K562 (cell line): ENCODE measurements at regions not wholly inside any gene's neighbourhood (a gene's known extent, or its start where the extent isn't known, plus 50 kb on each side); places are given as distances from the start of the nearest gene placed in this dataset.
A peak's percentile ranks its signal among the peaks of the same experiment; 100 is the strongest.

Experiments
- ATF3 ChIP-seq, 2 experiments: fragments of 450-650 bp in 1 of 2; sonication (generic) in 1 of 2; formaldehyde crosslinking in 1 of 2; IDR thresholded peaks in 1 of 2; conservative IDR thresholded peaks in 1 of 2; 2 replicates each; pipeline versions ENCODE4 v1.6.1 to v1.8.1; 2016 to 2023; ENCODE audit warnings: mild to moderate bottlenecking in 2 of 2, moderate library complexity in 2 of 2, inconsistent platforms in 1 of 2, missing genetic modification reagents in 1 of 2
- BDP1 ChIP-seq: IDR thresholded peaks from 3 replicates; pipeline ENCODE4 v1.6.1; 2011; ENCODE audit not compliant: insufficient read length, insufficient read depth
- BRD9 ChIP-seq: fragments of 450-650 bp; IDR thresholded peaks from 2 replicates; pipeline ENCODE4 v1.6.1; 2018; ENCODE audit warnings: low read depth; ENCODE audit not compliant: partially characterized antibody
- ETV5 ChIP-seq: sonication (generic); formaldehyde crosslinking; IDR thresholded peaks from 2 replicates; pipeline ENCODE4 v1.4.0; 2020; ENCODE audit warnings: low read depth, mild to moderate bottlenecking, missing genetic modification reagents
- FOSL1 ChIP-seq: fragments of 200-800 bp; sonication (Bioruptor generic); conservative IDR thresholded peaks from 2 replicates; pipeline ENCODE4 v1.6.1; 2016; ENCODE audit warnings: missing genetic modification characterization, missing compliant biosample characterization
- HDAC6 ChIP-seq: IDR thresholded peaks from 2 replicates; pipeline ENCODE4 v1.6.1; 2012; ENCODE audit warnings: low read depth, mild to moderate bottlenecking, control low read depth, inconsistent platforms, low read length, moderate library complexity
- KDM5B ChIP-seq: fragments of 200-600 bp; sonication (generic); IDR thresholded peaks from 2 replicates; pipeline ENCODE4 v1.6.1; 2012; ENCODE audit warnings: low read depth, mild to moderate bottlenecking, moderate library complexity, low read length, control low read depth, inconsistent platforms; ENCODE audit not compliant: insufficient replicate concordance
- MEIS2 ChIP-seq: fragments of 450-650 bp; IDR thresholded peaks from 2 replicates; pipeline ENCODE4 v1.6.1; 2014; ENCODE audit warnings: mild to moderate bottlenecking; ENCODE audit not compliant: partially characterized antibody
- MIER1 ChIP-seq: fragments of 450-650 bp; IDR thresholded peaks from 2 replicates; pipeline ENCODE4 v1.6.1; 2016; ENCODE audit warnings: antibody characterized with exemption, mild to moderate bottlenecking, low read depth
- SIN3A ChIP-seq, 2 experiments: fragments of 150-350 bp in 1 of 2; IDR thresholded peaks; 2 replicates each; pipeline ENCODE4 v1.6.1; 2011 to 2016; ENCODE audit warnings: borderline replicate concordance in 2 of 2, low read depth in 2 of 2, low read length in 2 of 2, mild to moderate bottlenecking in 2 of 2, moderate library complexity in 2 of 2; ENCODE audit not compliant: control insufficient read depth in 1 of 2
- SMC3 ChIP-seq: conservative IDR thresholded peaks from 2 replicates; pipeline ENCODE4 v1.6.1; 2011; ENCODE audit warnings: low read depth, low read length, improper control_type of control experiment; ENCODE audit not compliant: insufficient read depth
- STAT5B ChIP-seq: fragments of 250-450 bp; sonication (Bioruptor Pico); IDR thresholded peaks from 2 replicates; pipeline ENCODE4 v1.8.0; 2021; ENCODE audit warnings: mild to moderate bottlenecking, inconsistent platforms
- TEAD1 ChIP-seq, 2 experiments: fragments of 450-650 bp in 1 of 2; sonication (generic) in 1 of 2; formaldehyde crosslinking; IDR thresholded peaks; 2 replicates each; pipeline versions ENCODE4 v1.4.0 to v1.8.0; 2020 to 2022; ENCODE audit warnings: mild to moderate bottlenecking in 2 of 2, missing genetic modification reagents in 1 of 2
- WHSC1 ChIP-seq: IDR thresholded peaks from one replicate; pipeline ENCODE4 v1.6.1; 2012; ENCODE audit warnings: low read length, control low read depth, inconsistent platforms
- XRCC3 ChIP-seq: fragments of 450-650 bp; IDR thresholded peaks from 2 replicates; pipeline ENCODE4 v1.6.1; 2017; ENCODE audit warnings: mild to moderate bottlenecking, moderate library complexity
- ZNF174 ChIP-seq: fragments of 250-450 bp; sonication (Bioruptor Pico); IDR thresholded peaks from 2 replicates; pipeline ENCODE4 v1.4.0; 2020; ENCODE audit warnings: mild to moderate bottlenecking
- ZNF280A ChIP-seq: fragments of 450-650 bp; IDR thresholded peaks from 2 replicates; pipeline ENCODE4 v1.6.1; 2018; ENCODE audit warnings: mild to moderate bottlenecking, low read depth; ENCODE audit not compliant: partially characterized antibody
- ZNF444 ChIP-seq: fragments of 250-450 bp; sonication (Bioruptor Pico); IDR thresholded peaks from 2 replicates; pipeline ENCODE4 v1.4.0; 2020; ENCODE audit warnings: mild to moderate bottlenecking, moderate library complexity
- ZNF445 ChIP-seq: fragments of 250-450 bp; sonication (Bioruptor Pico); IDR thresholded peaks from 2 replicates; pipeline ENCODE4 v1.4.0; 2020; ENCODE audit warnings: low read depth, mild to moderate bottlenecking, moderate library complexity
- ZNF507 ChIP-seq: conservative IDR thresholded peaks from 2 replicates; pipeline ENCODE4 v1.6.1; 2017; ENCODE audit warnings: missing genetic modification characterization, missing compliant biosample characterization
- ZNF79 ChIP-seq: fragments of 250-450 bp; sonication (Bioruptor Pico); IDR thresholded peaks from 2 replicates; pipeline ENCODE4 v1.4.0; 2020; ENCODE audit warnings: low read depth, mild to moderate bottlenecking, moderate library complexity
- TF ChIP-seq, protein P1 (sequence below): sonication (generic); formaldehyde crosslinking; IDR thresholded peaks from 2 replicates; pipeline ENCODE4 v1.8.0; 2022; ENCODE audit warnings: mild to moderate bottlenecking, missing genetic modification reagents
- TF ChIP-seq, protein P2 (sequence below): IDR thresholded peaks from 2 replicates; pipeline ENCODE4 v1.6.1; 2011; ENCODE audit warnings: borderline replicate concordance, low read depth, mild to moderate bottlenecking, moderate library complexity, low read length; ENCODE audit not compliant: insufficient read depth, poor library complexity, severe bottlenecking

DNA sequence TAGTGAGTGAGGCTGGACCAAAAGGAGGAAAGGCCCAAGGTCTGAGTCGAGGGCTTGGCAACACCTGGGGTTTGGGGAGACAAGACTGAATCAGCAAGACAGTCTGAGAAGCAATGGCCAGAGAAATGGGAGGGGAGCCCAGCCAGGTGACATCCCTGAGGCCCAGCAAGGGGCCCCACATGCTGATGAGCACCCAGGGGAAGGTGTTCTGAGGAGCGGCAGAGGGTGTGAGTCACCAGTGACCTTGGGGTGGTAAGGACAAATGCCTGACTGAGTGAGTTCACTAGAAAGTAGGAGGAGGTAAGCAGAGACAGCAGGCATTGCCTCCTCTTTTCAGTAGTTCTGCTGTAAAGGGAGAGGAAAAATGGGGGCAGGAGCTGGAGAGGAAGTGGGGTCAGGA is 192.4 kb upstream of the GALNT2 start (continued):
- TF ChIP-seq XRCC3: no peak
- no peak for TF ChIP-seq BRD9
- TF ChIP-seq, protein P1, sequence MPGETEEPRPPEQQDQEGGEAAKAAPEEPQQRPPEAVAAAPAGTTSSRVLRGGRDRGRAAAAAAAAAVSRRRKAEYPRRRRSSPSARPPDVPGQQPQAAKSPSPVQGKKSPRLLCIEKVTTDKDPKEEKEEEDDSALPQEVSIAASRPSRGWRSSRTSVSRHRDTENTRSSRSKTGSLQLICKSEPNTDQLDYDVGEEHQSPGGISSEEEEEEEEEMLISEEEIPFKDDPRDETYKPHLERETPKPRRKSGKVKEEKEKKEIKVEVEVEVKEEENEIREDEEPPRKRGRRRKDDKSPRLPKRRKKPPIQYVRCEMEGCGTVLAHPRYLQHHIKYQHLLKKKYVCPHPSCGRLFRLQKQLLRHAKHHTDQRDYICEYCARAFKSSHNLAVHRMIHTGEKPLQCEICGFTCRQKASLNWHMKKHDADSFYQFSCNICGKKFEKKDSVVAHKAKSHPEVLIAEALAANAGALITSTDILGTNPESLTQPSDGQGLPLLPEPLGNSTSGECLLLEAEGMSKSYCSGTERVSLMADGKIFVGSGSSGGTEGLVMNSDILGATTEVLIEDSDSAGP (CRISPR knock-in tag): no peak
- TF ChIP-seq HDAC6: no peak
- TF ChIP-seq, protein P2, sequence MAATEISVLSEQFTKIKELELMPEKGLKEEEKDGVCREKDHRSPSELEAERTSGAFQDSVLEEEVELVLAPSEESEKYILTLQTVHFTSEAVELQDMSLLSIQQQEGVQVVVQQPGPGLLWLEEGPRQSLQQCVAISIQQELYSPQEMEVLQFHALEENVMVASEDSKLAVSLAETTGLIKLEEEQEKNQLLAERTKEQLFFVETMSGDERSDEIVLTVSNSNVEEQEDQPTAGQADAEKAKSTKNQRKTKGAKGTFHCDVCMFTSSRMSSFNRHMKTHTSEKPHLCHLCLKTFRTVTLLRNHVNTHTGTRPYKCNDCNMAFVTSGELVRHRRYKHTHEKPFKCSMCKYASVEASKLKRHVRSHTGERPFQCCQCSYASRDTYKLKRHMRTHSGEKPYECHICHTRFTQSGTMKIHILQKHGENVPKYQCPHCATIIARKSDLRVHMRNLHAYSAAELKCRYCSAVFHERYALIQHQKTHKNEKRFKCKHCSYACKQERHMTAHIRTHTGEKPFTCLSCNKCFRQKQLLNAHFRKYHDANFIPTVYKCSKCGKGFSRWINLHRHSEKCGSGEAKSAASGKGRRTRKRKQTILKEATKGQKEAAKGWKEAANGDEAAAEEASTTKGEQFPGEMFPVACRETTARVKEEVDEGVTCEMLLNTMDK: no peak
- TF ChIP-seq ATF3 (IDR thresholded peaks at IDR 0.05): peak; percentile 49
- TF ChIP-seq ATF3 (CRISPR knock-in tag; conservative IDR thresholded peaks at IDR 0.05): no peak
- 0 out of 2 replicates have a peak, but pooled peaks have one; percentile 23 for TF ChIP-seq FOSL1 (tag)
- no peak for TF ChIP-seq TEAD1 (CRISPR knock-in tag; IDR thresholded peaks at IDR 0.05)
- TF ChIP-seq KDM5B: no peak
- no peak for TF ChIP-seq MIER1
- TF ChIP-seq ZNF174: no peak
- TF ChIP-seq SMC3: no peak
- no peak for TF ChIP-seq STAT5B (CRISPR knock-in tag)
- no peak for TF ChIP-seq SIN3A (IDR thresholded peaks at IDR 0.05; ENCODE audit: borderline replicate concordance in 2 of 2, control insufficient read depth in 1 of 2, low read depth in 2 of 2, low read length in 2 of 2)
- TF ChIP-seq ZNF280A: no peak
- TF ChIP-seq ZNF507 (tag): no peak
- TF ChIP-seq ZNF444: no peak
- no peak for TF ChIP-seq ZNF79
- TF ChIP-seq BDP1: no peak
- no peak for TF ChIP-seq ETV5 (CRISPR knock-in tag)
- TF ChIP-seq ZNF445 (CRISPR knock-in tag): no peak
- TF ChIP-seq WHSC1: no peak
- no peak for TF ChIP-seq MEIS2
